Endothelial cell (in vitro differentiated cells): ENCODE measurements at regions not wholly inside any gene's neighbourhood (a gene's known extent, or its start where the extent isn't known, plus 50 kb on each side); places are given as distances from the start of the nearest gene placed in this dataset.

ENCODE experiments used
- DNase-seq: peaks from one replicate; pipeline ENCODE4 v3.0.0; 2021; ENCODE audit warnings: low spot score
- H3K27ac Mint-ChIP-seq: one replicate; pipeline ENCODE4 v1.8.0; 2021; ENCODE audit warnings: mixed read lengths, inconsistent platforms; ENCODE audit not compliant: unreplicated experiment
- H3K27me3 Mint-ChIP-seq: one replicate; pipeline ENCODE4 v1.8.0; 2021; ENCODE audit warnings: mild to moderate bottlenecking, moderate library complexity, mixed read lengths, inconsistent platforms; ENCODE audit not compliant: unreplicated experiment
- H3K36me3 Mint-ChIP-seq: one replicate; pipeline ENCODE4 v1.8.0; 2021; ENCODE audit warnings: mild to moderate bottlenecking, low read depth, mixed read lengths, inconsistent platforms; ENCODE audit not compliant: unreplicated experiment
- H3K4me1 Mint-ChIP-seq: one replicate; pipeline ENCODE4 v1.8.0; 2021; ENCODE audit warnings: mild to moderate bottlenecking, mixed read lengths, inconsistent platforms; ENCODE audit not compliant: unreplicated experiment
- H3K4me3 Mint-ChIP-seq: one replicate; pipeline ENCODE4 v1.8.0; 2021; ENCODE audit warnings: mild to moderate bottlenecking, mixed read lengths, inconsistent platforms; ENCODE audit not compliant: unreplicated experiment
- H3K9me3 Mint-ChIP-seq: one replicate; pipeline ENCODE4 v1.8.0; 2021; ENCODE audit warnings: mixed read lengths, inconsistent platforms; ENCODE audit not compliant: unreplicated experiment
- CTCF ChIP-seq: fragments of 200-600 bp; sonication (generic); IDR thresholded peaks from one replicate; pipeline ENCODE4 v1.5.0; 2021; ENCODE audit warnings: antibody characterized with exemption; ENCODE audit not compliant: unreplicated experiment

- Mint-ChIP-seq H3K36me3 (peaks cover 5% of the 10 kb centered on the region), H3K27ac (no peak overlapping the region), H3K9me3 (no peaks in the 10 kb centered on the region), H3K27me3 (peaks cover 2% of the 10 kb centered on the region), H3K4me3 (no peak overlapping the region), H3K4me1 (no peaks in the 10 kb centered on the region)
- no peak for DNase-seq
- TF ChIP-seq CTCF: no peak
These were observed 51.7 kb upstream of the NFIB start for GRCh38 chr9:14365670-14366069.
